Vagina (tissue), 2 donors: ENCODE measurements at regions not wholly inside any gene's neighbourhood (a gene's known extent, or its start where the extent isn't known, plus 50 kb on each side); places are given as distances from the start of the nearest gene placed in this dataset.

ENCODE experiments used
- CTCF ChIP-seq, 3 experiments: fragments of 450-650 bp in 2 of 3; fragments of 200-600 bp in 1 of 3; sonication (generic) in 1 of 3; IDR thresholded peaks; one replicate each; pipeline ENCODE4 v1.5.1; 2017 to 2019; ENCODE audit warnings: antibody characterized with exemption in 3 of 3, mild to moderate bottlenecking in 2 of 3, moderate library complexity in 2 of 3
- POLR2A ChIP-seq, 2 donors: fragments of 450-650 bp; IDR thresholded peaks; one replicate each; pipeline ENCODE4 v1.6.1; 2017; ENCODE audit warnings: antibody characterized with exemption in 2 of 2, mild to moderate bottlenecking in 2 of 2, moderate library complexity in 2 of 2
- POLR2AphosphoS5 ChIP-seq, 2 donors: sonication (generic); formaldehyde crosslinking; IDR thresholded peaks; one replicate each; pipeline ENCODE4 v1.9.0; 2017; ENCODE audit warnings: antibody characterized with exemption in 2 of 2, mild to moderate bottlenecking in 2 of 2, low read depth in 1 of 2; ENCODE audit not compliant: insufficient read depth in 1 of 2

GRCh38 chr10:121281576-121281975 lies 316.7 kb downstream of the FGFR2 start:
- TF ChIP-seq POLR2AphosphoS5 (IDR thresholded peaks at IDR 0.05; ENCODE audit: insufficient read depth in 1 of 2, low read depth in 1 of 2) (no peak), POLR2A (IDR thresholded peaks at IDR 0.05) (no peak), CTCF (IDR thresholded peaks at IDR 0.05) (no peak)
